ENCODE measurements at regions not wholly inside any gene's neighbourhood (a gene's known extent, or its start where the extent isn't known, plus 50 kb on each side); places are given as distances from the start of the nearest gene placed in this dataset.

- TF ChIP-seq POLR2A (IDR thresholded peaks at IDR 0.05; ENCODE audit: extremely low read depth, insufficient read length) (no peak), MAX (IDR thresholded peaks at IDR 0.05; ENCODE audit: low read depth, low read length) (no peak), MYC (IDR thresholded peaks at IDR 0.05; ENCODE audit: low read depth, low read length) (no peak)
- TF ChIP-seq, protein P1, sequence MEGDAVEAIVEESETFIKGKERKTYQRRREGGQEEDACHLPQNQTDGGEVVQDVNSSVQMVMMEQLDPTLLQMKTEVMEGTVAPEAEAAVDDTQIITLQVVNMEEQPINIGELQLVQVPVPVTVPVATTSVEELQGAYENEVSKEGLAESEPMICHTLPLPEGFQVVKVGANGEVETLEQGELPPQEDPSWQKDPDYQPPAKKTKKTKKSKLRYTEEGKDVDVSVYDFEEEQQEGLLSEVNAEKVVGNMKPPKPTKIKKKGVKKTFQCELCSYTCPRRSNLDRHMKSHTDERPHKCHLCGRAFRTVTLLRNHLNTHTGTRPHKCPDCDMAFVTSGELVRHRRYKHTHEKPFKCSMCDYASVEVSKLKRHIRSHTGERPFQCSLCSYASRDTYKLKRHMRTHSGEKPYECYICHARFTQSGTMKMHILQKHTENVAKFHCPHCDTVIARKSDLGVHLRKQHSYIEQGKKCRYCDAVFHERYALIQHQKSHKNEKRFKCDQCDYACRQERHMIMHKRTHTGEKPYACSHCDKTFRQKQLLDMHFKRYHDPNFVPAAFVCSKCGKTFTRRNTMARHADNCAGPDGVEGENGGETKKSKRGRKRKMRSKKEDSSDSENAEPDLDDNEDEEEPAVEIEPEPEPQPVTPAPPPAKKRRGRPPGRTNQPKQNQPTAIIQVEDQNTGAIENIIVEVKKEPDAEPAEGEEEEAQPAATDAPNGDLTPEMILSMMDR (IDR thresholded peaks at IDR 0.05; ENCODE audit: low read depth, low read length): no peak
- DNase-seq (ENCODE audit: low read depth): peak; percentile 1
- H3K4me3 ChIP-seq (ENCODE audit: low read depth, low read length): no peak overlapping the region
Measured at GRCh38 chr16:7086822-7087616, 245.6 kb upstream of the RBFOX1 start.

DNA sequence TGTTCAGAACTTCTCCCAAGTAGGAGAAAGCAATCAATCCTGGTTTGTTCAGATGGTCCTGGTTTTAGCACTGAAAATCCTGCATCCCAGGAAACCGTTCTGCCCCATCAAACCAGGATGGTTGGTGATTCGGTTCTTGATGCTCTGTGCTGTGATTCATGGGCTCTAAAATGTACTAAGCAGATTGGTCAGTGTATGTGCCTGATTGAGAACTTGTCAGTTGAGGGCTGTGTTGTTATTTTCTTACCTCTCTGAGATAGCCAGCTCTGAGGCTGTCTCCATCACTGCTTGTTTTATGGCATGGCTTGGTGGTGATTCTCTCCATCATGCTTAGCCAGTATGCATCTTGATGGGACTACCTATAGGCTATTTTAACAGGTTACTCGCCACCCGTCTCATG lies 246.9 kb upstream of the RBFOX1 start:
- no peak overlapping the region for H3K4me3 ChIP-seq (ENCODE audit: low read depth, low read length)
- TF ChIP-seq MYC (IDR thresholded peaks at IDR 0.05; ENCODE audit: low read depth, low read length) (no peak), POLR2A (IDR thresholded peaks at IDR 0.05; ENCODE audit: extremely low read depth, insufficient read length) (no peak), MAX (IDR thresholded peaks at IDR 0.05; ENCODE audit: low read depth, low read length) (no peak)
- TF ChIP-seq, protein P1 (IDR thresholded peaks at IDR 0.05; ENCODE audit: low read depth, low read length): no peak
- no peak for DNase-seq (ENCODE audit: low read depth)

DNA sequence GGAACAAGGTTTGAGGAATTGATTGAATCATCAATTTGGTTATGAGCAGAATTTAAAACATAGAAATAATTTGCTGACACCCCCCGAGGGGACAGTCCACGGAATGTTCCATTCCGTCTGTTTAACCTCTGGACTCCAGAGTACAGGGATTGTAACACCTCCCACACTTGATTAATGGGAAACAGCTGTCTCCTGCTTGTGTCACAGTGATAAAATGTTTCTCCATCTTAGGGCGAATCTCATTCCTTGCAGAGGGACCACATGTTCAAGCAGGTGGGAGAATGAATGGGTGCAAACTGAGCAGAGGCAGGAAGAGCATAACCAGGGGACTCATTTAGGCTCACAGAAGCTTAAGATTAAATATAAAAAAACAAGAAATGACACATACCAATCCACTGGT lies 249.5 kb upstream of the RBFOX1 start:
- TF ChIP-seq, protein P1 (IDR thresholded peaks at IDR 0.05; ENCODE audit: low read depth, low read length): no peak
- TF ChIP-seq POLR2A (IDR thresholded peaks at IDR 0.05; ENCODE audit: extremely low read depth, insufficient read length) (no peak), MAX (IDR thresholded peaks at IDR 0.05; ENCODE audit: low read depth, low read length) (no peak)
- no peak for DNase-seq (ENCODE audit: low read depth)
- H3K4me3 ChIP-seq (ENCODE audit: low read depth, low read length): no peak overlapping the region

GRCh38 chr16:7077636-7078035 lies 255.0 kb upstream of the RBFOX1 start:
- H3K4me3 ChIP-seq (ENCODE audit: low read depth, low read length): no peak overlapping the region
- DNase-seq (ENCODE audit: low read depth): no peak
- TF ChIP-seq POLR2A (IDR thresholded peaks at IDR 0.05; ENCODE audit: extremely low read depth, insufficient read length) (no peak), MYC (IDR thresholded peaks at IDR 0.05; ENCODE audit: low read depth, low read length) (no peak), MAX (IDR thresholded peaks at IDR 0.05; ENCODE audit: low read depth, low read length) (no peak)
- TF ChIP-seq, protein P1 (IDR thresholded peaks at IDR 0.05; ENCODE audit: low read depth, low read length): no peak

- no peak overlapping the region for H3K4me3 ChIP-seq (ENCODE audit: low read depth, low read length)
- DNase-seq (ENCODE audit: low read depth): no peak
- TF ChIP-seq MAX (IDR thresholded peaks at IDR 0.05; ENCODE audit: low read depth, low read length) (no peak), MYC (IDR thresholded peaks at IDR 0.05; ENCODE audit: low read depth, low read length) (no peak), POLR2A (IDR thresholded peaks at IDR 0.05; ENCODE audit: extremely low read depth, insufficient read length) (no peak)
- TF ChIP-seq, protein P1 (IDR thresholded peaks at IDR 0.05; ENCODE audit: low read depth, low read length): no peak
Measured at GRCh38 chr16:7074715-7075114, 257.9 kb upstream of the RBFOX1 start.
